Endothelial cell of umbilical vein (primary cell): ENCODE measurements at regions not wholly inside any gene's neighbourhood (a gene's known extent, or its start where the extent isn't known, plus 50 kb on each side); places are given as distances from the start of the nearest gene placed in this dataset.

ENCODE experiments used
- BruUV-seq: library from RNA; stranded (reverse); fragments of 400-500 nt; replicated peaks from 2 replicates; lab custom pipeline; 2021; lab: Mats Ljungman, UMichigan
- CTCF ChIA-PET: fragments of 300-600, 350-600 bp; sonication (Branson Sonifier 250); formaldehyde crosslinking; loops from one replicate; lab custom pipeline; 2021; ENCODE audit warnings: antibody characterized with exemption, inconsistent platforms; lab: Charles Lee
- POLR2A ChIA-PET: fragments of 300-600, 350-600 bp; sonication (Branson Sonifier 250); formaldehyde crosslinking; loops from one replicate; lab custom pipeline; 2021; ENCODE audit warnings: antibody characterized with exemption, inconsistent platforms; lab: Charles Lee
- DNase-seq: peaks from one replicate; pipeline ENCODE4 v3.0.0-alpha.2; 2011; ENCODE audit warnings: low read depth, low spot score
- FAIRE-seq: peaks from 2 replicates; lab custom pipeline; 2011; peaks lifted over from hg19 to GRCh38; lab: Jason Lieb, UNC
- H2AFZ ChIP-seq: 2 replicates; pipeline ENCODE4 v1.6.0; 2012; ENCODE audit warnings: low read depth, low read length, control low read depth, inconsistent platforms
- H3K27ac ChIP-seq: 2 replicates; pipeline ENCODE4 v1.5.1; 2011; ENCODE audit warnings: low read depth, mild to moderate bottlenecking, control low read depth, low read length, moderate library complexity; ENCODE audit not compliant: insufficient read depth
- H3K27me3 ChIP-seq, 2 experiments: 2 replicates each; pipeline versions ENCODE4 v1.6.0 to v1.6.1; 2011; ENCODE audit warnings: low read length in 2 of 2, mixed read lengths in 1 of 2; ENCODE audit not compliant: control insufficient read depth in 2 of 2, insufficient read depth in 2 of 2
- H3K36me3 ChIP-seq, 2 experiments: 2 replicates in 1 of 2; 3 replicates in 1 of 2; pipeline ENCODE4 v1.5.1; 2011; ENCODE audit warnings: low read length in 2 of 2, mild to moderate bottlenecking in 1 of 2, moderate library complexity in 1 of 2; ENCODE audit not compliant: control insufficient read depth in 2 of 2, insufficient read depth in 2 of 2; ENCODE audit errors: extremely low read depth in 1 of 2
- H3K4me1 ChIP-seq: 3 replicates; pipeline ENCODE4 v1.5.1; 2011; ENCODE audit warnings: mild to moderate bottlenecking, low read length; ENCODE audit not compliant: control insufficient read depth, insufficient read depth; ENCODE audit errors: extremely low read depth
- H3K4me2 ChIP-seq: 2 replicates; pipeline ENCODE4 v1.6.1; 2011; ENCODE audit warnings: low read length, control low read depth, mixed read lengths; ENCODE audit not compliant: insufficient read depth
- H3K4me3 ChIP-seq, 3 experiments: fragments of 200-600 bp in 1 of 3; sonication (generic), shearing (Covaris generic) in 1 of 3; replicated peaks in 1 of 3; 2 replicates each; pipeline ENCODE4 v1.5.1; 2011 to 2016; ENCODE audit warnings: control low read depth in 3 of 3, low read length in 3 of 3, mild to moderate bottlenecking in 2 of 3, inconsistent platforms in 1 of 3, low read depth in 1 of 3, moderate library complexity in 1 of 3; ENCODE audit not compliant: insufficient read depth in 1 of 3
- H3K79me2 ChIP-seq: 2 replicates; pipeline ENCODE4 v1.6.0; 2012; ENCODE audit warnings: low read length, inconsistent platforms; ENCODE audit not compliant: control insufficient read depth, insufficient read depth
- H3K9ac ChIP-seq: replicated peaks from 2 replicates; pipeline ENCODE3; 2011; ENCODE audit warnings: low read length, control low read depth; ENCODE audit not compliant: insufficient read depth; ENCODE audit errors: extremely low read depth
- H3K9me1 ChIP-seq: replicated peaks from 3 replicates; pipeline ENCODE4 v1.6.0; 2011; ENCODE audit warnings: mild to moderate bottlenecking, low read length; ENCODE audit not compliant: control insufficient read depth, insufficient read depth; ENCODE audit errors: extremely low read depth
- H3K9me3 ChIP-seq: replicated peaks from 2 replicates; pipeline ENCODE4 v1.5.1; 2012; ENCODE audit warnings: low read length, inconsistent platforms; ENCODE audit not compliant: control insufficient read depth, insufficient read depth
- H4K20me1 ChIP-seq: replicated peaks from 2 replicates; pipeline ENCODE3; 2011; ENCODE audit warnings: mild to moderate bottlenecking, low read length; ENCODE audit not compliant: control insufficient read depth, insufficient read depth; ENCODE audit errors: extremely low read depth
- EZH2 ChIP-seq: IDR thresholded peaks from 2 replicates; pipeline ENCODE4 v1.6.1; 2012; ENCODE audit warnings: borderline replicate concordance, low read depth, mild to moderate bottlenecking, moderate library complexity, low read length, inconsistent platforms; ENCODE audit not compliant: severe bottlenecking
- FOS ChIP-seq: IDR thresholded peaks from 2 replicates; pipeline ENCODE4 v1.6.1; 2011; ENCODE audit warnings: mild to moderate bottlenecking, low read length, moderate library complexity, borderline replicate concordance; ENCODE audit not compliant: insufficient read depth
- GATA2 ChIP-seq: IDR thresholded peaks from 2 replicates; pipeline ENCODE4 v1.7.0; 2011; ENCODE audit warnings: low read depth, mild to moderate bottlenecking, moderate library complexity, mixed read lengths, low read length; ENCODE audit not compliant: insufficient read length, insufficient read depth
- JUN ChIP-seq: IDR thresholded peaks from 2 replicates; pipeline ENCODE4 v1.6.1; 2011; ENCODE audit warnings: borderline replicate concordance, low read depth; ENCODE audit not compliant: insufficient read length, insufficient read depth
- MYC ChIP-seq: IDR thresholded peaks from one replicate; pipeline ENCODE4 v1.6.1; 2011; ENCODE audit warnings: mild to moderate bottlenecking, low read depth, low read length
- POLR2A ChIP-seq: IDR thresholded peaks from 2 replicates; pipeline ENCODE4 v1.6.1; 2012; ENCODE audit warnings: low read depth, mild to moderate bottlenecking, control low read depth, low read length
- POLR2AphosphoS5 ChIP-seq: IDR thresholded peaks from 2 replicates; pipeline ENCODE4 v1.6.1; 2012; ENCODE audit warnings: low read depth, mild to moderate bottlenecking, control low read depth, low read length, moderate library complexity; ENCODE audit not compliant: insufficient read depth
- dilution Hi-C: fragments of 300-500 bp; cut with MboI; formaldehyde crosslinking; loops from one replicate; pipeline ENCODE4 v1.15.0; 2019; ENCODE audit warnings: low sequenced_read_pairs; ENCODE audit not compliant: extremely low pct_ligation_motif_present
- intact Hi-C: fragments of 100-400 bp; cut with micrococcal nuclease; formaldehyde crosslinking; loops from one replicate; pipeline ENCODE4 v1.10.0; 2022
- TF ChIP-seq, protein P1 (sequence below): IDR thresholded peaks from 2 replicates; pipeline ENCODE4 v1.6.1; 2011; ENCODE audit not compliant: insufficient read depth, insufficient read length
- TF ChIP-seq, protein P2 (sequence below), 2 donors: IDR thresholded peaks; 1 replicate in 1 of 2; 2 replicates in 1 of 2; pipeline ENCODE4 v1.5.1; 2011; ENCODE audit warnings: low read length in 2 of 2, mild to moderate bottlenecking in 2 of 2, moderate library complexity in 2 of 2, control low read depth in 1 of 2, inconsistent platforms in 1 of 2, low read depth in 1 of 2; ENCODE audit not compliant: insufficient read depth in 1 of 2; ENCODE audit errors: extremely low read depth in 1 of 2

DNA sequence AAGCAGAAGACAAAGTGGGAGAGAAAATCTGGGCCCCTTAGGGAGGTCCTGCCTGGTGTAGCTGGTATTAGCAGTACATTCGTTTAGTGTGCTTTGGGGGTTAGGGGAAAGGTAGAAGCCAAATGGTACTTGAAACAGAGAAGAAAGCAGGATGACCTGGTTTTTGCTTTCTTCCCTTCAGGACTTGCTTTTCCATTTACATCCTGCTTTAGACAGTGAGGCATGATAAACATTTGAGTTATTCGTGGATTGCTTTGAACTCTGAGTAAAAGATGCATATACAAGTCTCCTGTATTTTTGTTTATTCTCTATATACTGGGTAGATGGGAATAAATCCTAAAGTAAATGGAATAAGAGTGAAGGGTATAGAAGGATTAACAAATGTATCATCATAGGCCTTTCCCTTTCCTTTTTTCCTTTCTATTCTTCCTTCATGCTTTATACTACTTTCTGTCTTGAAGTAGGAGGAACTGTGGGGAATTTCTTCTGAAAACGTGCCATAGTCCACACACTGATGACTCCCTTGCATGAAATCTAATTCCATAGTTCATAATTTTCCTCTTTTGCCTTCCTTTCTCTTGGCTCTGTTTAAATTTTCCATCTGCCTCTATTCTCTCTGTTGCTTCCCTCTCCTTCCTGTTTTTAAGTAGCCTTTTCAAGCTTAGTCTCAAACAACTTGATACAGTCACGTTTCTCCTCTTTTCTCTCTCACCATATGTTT is 139.5 kb upstream of the RBMS3 start:
- no peaks in the 10 kb centered on the region for H3K9me3 ChIP-seq
- peak; percentile 70 for DNase-seq
- intact Hi-C loops = no loop called here
- H4K20me1 ChIP-seq = no peaks in the 10 kb centered on the region
- ChIA-PET CTCF (no interaction called here), POLR2A (no interaction called here)
- no peak overlapping the region for H3K9ac ChIP-seq
- H3K79me2 ChIP-seq = no peaks in the 10 kb centered on the region
- H3K36me3 ChIP-seq = no peaks in the 10 kb centered on the region
- no peak overlapping the region for H3K4me3 ChIP-seq
- no peak for FAIRE-seq
- H2AFZ ChIP-seq = peak overlapping the region; percentile 71
- BruUV-seq = no TSS peak
- no peaks in the 10 kb centered on the region for H3K9me1 ChIP-seq
- H3K4me1 ChIP-seq = peaks cover 20% of the 10 kb centered on the region
- TF ChIP-seq GATA2 = no peak
- TF ChIP-seq JUN = no peak
- no peaks in the 10 kb centered on the region for H3K27me3 ChIP-seq
- H3K27ac ChIP-seq = no peak overlapping the region
- dilution Hi-C loops = no loop called here
- H3K4me2 ChIP-seq = no peak overlapping the region

DNA sequence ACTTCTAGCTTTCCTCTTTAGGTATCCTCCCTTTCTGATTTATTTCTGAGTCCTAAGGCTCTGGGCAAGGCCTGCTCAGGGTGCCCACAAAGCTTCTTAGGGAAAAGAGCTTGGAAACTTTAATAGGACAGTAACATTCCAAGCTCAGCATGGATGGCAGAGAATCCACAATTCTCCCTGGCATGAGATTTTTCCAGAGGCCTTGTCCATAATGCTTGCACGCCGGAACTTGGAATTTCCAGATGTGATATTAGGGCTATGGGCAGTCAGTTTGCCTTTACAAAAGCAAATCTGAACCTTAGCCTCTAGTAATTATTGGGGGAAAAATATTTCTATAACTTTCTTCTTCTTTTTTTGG is 139.0 kb upstream of the RBMS3 start:
- Histone ChIP-seq H3K9ac (no peak overlapping the region), H3K9me1 (no peaks in the 10 kb centered on the region), H3K27me3 (no peaks in the 10 kb centered on the region), H3K4me2 (no peak overlapping the region), H3K9me3 (no peaks in the 10 kb centered on the region), H3K79me2 (no peaks in the 10 kb centered on the region), H2AFZ (peak overlapping the region; percentile 71), H4K20me1 (no peaks in the 10 kb centered on the region), H3K4me3 (no peak overlapping the region), H3K4me1 (peaks cover 20% of the 10 kb centered on the region), H3K27ac (no peak overlapping the region), H3K36me3 (no peaks in the 10 kb centered on the region)
- POLR2A ChIA-PET = no interaction called here
- FAIRE-seq (no peak), DNase-seq (no peak)
- dilution Hi-C loops (no loop called here), intact Hi-C loops (loop anchor here (2.0 kb wide), 1 partner anchor 13 kb away; no protein-coding TSS in a partner anchor)
- no TSS peak for BruUV-seq
- CTCF ChIA-PET = no interaction called here
- TF ChIP-seq POLR2A (no peak), JUN (no peak), FOS (no peak), EZH2 (no peak), MYC (no peak), POLR2AphosphoS5 (no peak), GATA2 (no peak)
- TF ChIP-seq, protein P1, sequence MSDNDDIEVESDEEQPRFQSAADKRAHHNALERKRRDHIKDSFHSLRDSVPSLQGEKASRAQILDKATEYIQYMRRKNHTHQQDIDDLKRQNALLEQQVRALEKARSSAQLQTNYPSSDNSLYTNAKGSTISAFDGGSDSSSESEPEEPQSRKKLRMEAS = no peak
- TF ChIP-seq, protein P2, sequence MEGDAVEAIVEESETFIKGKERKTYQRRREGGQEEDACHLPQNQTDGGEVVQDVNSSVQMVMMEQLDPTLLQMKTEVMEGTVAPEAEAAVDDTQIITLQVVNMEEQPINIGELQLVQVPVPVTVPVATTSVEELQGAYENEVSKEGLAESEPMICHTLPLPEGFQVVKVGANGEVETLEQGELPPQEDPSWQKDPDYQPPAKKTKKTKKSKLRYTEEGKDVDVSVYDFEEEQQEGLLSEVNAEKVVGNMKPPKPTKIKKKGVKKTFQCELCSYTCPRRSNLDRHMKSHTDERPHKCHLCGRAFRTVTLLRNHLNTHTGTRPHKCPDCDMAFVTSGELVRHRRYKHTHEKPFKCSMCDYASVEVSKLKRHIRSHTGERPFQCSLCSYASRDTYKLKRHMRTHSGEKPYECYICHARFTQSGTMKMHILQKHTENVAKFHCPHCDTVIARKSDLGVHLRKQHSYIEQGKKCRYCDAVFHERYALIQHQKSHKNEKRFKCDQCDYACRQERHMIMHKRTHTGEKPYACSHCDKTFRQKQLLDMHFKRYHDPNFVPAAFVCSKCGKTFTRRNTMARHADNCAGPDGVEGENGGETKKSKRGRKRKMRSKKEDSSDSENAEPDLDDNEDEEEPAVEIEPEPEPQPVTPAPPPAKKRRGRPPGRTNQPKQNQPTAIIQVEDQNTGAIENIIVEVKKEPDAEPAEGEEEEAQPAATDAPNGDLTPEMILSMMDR (IDR thresholded peaks at IDR 0.05; ENCODE audit: extremely low read depth in 1 of 2, insufficient read depth in 1 of 2, low read depth in 1 of 2, low read length in 2 of 2) = no peak
